Endothelial cell of umbilical vein (primary cell): ENCODE measurements at regions not wholly inside any gene's neighbourhood (a gene's known extent, or its start where the extent isn't known, plus 50 kb on each side); places are given as distances from the start of the nearest gene placed in this dataset.

Source experiments
- BruUV-seq: library from RNA; stranded (reverse); fragments of 400-500 nt; replicated peaks from 2 replicates; lab custom pipeline; 2021; lab: Mats Ljungman, UMichigan
- CTCF ChIA-PET: fragments of 300-600, 350-600 bp; sonication (Branson Sonifier 250); formaldehyde crosslinking; loops from one replicate; lab custom pipeline; 2021; ENCODE audit warnings: antibody characterized with exemption, inconsistent platforms; lab: Charles Lee
- POLR2A ChIA-PET: fragments of 300-600, 350-600 bp; sonication (Branson Sonifier 250); formaldehyde crosslinking; loops from one replicate; lab custom pipeline; 2021; ENCODE audit warnings: antibody characterized with exemption, inconsistent platforms; lab: Charles Lee
- DNase-seq: peaks from one replicate; pipeline ENCODE4 v3.0.0-alpha.2; 2011; ENCODE audit warnings: low read depth, low spot score
- FAIRE-seq: peaks from 2 replicates; lab custom pipeline; 2011; peaks lifted over from hg19 to GRCh38; lab: Jason Lieb, UNC
- H2AFZ ChIP-seq: 2 replicates; pipeline ENCODE4 v1.6.0; 2012; ENCODE audit warnings: low read depth, low read length, control low read depth, inconsistent platforms
- H3K27ac ChIP-seq: 2 replicates; pipeline ENCODE4 v1.5.1; 2011; ENCODE audit warnings: low read depth, mild to moderate bottlenecking, control low read depth, low read length, moderate library complexity; ENCODE audit not compliant: insufficient read depth
- H3K27me3 ChIP-seq, 2 experiments: 2 replicates each; pipeline versions ENCODE4 v1.6.0 to v1.6.1; 2011; ENCODE audit warnings: low read length in 2 of 2, mixed read lengths in 1 of 2; ENCODE audit not compliant: control insufficient read depth in 2 of 2, insufficient read depth in 2 of 2
- H3K36me3 ChIP-seq, 2 experiments: 2 replicates in 1 of 2; 3 replicates in 1 of 2; pipeline ENCODE4 v1.5.1; 2011; ENCODE audit warnings: low read length in 2 of 2, mild to moderate bottlenecking in 1 of 2, moderate library complexity in 1 of 2; ENCODE audit not compliant: control insufficient read depth in 2 of 2, insufficient read depth in 2 of 2; ENCODE audit errors: extremely low read depth in 1 of 2
- H3K4me1 ChIP-seq: 3 replicates; pipeline ENCODE4 v1.5.1; 2011; ENCODE audit warnings: mild to moderate bottlenecking, low read length; ENCODE audit not compliant: control insufficient read depth, insufficient read depth; ENCODE audit errors: extremely low read depth
- H3K4me2 ChIP-seq: 2 replicates; pipeline ENCODE4 v1.6.1; 2011; ENCODE audit warnings: low read length, control low read depth, mixed read lengths; ENCODE audit not compliant: insufficient read depth
- H3K4me3 ChIP-seq, 3 experiments: fragments of 200-600 bp in 1 of 3; sonication (generic), shearing (Covaris generic) in 1 of 3; replicated peaks in 1 of 3; 2 replicates each; pipeline ENCODE4 v1.5.1; 2011 to 2016; ENCODE audit warnings: control low read depth in 3 of 3, low read length in 3 of 3, mild to moderate bottlenecking in 2 of 3, inconsistent platforms in 1 of 3, low read depth in 1 of 3, moderate library complexity in 1 of 3; ENCODE audit not compliant: insufficient read depth in 1 of 3
- H3K79me2 ChIP-seq: 2 replicates; pipeline ENCODE4 v1.6.0; 2012; ENCODE audit warnings: low read length, inconsistent platforms; ENCODE audit not compliant: control insufficient read depth, insufficient read depth
- H3K9ac ChIP-seq: replicated peaks from 2 replicates; pipeline ENCODE3; 2011; ENCODE audit warnings: low read length, control low read depth; ENCODE audit not compliant: insufficient read depth; ENCODE audit errors: extremely low read depth
- H3K9me1 ChIP-seq: replicated peaks from 3 replicates; pipeline ENCODE4 v1.6.0; 2011; ENCODE audit warnings: mild to moderate bottlenecking, low read length; ENCODE audit not compliant: control insufficient read depth, insufficient read depth; ENCODE audit errors: extremely low read depth
- H3K9me3 ChIP-seq: replicated peaks from 2 replicates; pipeline ENCODE4 v1.5.1; 2012; ENCODE audit warnings: low read length, inconsistent platforms; ENCODE audit not compliant: control insufficient read depth, insufficient read depth
- H4K20me1 ChIP-seq: replicated peaks from 2 replicates; pipeline ENCODE3; 2011; ENCODE audit warnings: mild to moderate bottlenecking, low read length; ENCODE audit not compliant: control insufficient read depth, insufficient read depth; ENCODE audit errors: extremely low read depth
- FOS ChIP-seq: IDR thresholded peaks from 2 replicates; pipeline ENCODE4 v1.6.1; 2011; ENCODE audit warnings: mild to moderate bottlenecking, low read length, moderate library complexity, borderline replicate concordance; ENCODE audit not compliant: insufficient read depth
- JUN ChIP-seq: IDR thresholded peaks from 2 replicates; pipeline ENCODE4 v1.6.1; 2011; ENCODE audit warnings: borderline replicate concordance, low read depth; ENCODE audit not compliant: insufficient read length, insufficient read depth
- POLR2A ChIP-seq: IDR thresholded peaks from 2 replicates; pipeline ENCODE4 v1.6.1; 2012; ENCODE audit warnings: low read depth, mild to moderate bottlenecking, control low read depth, low read length
- dilution Hi-C: fragments of 300-500 bp; cut with MboI; formaldehyde crosslinking; loops from one replicate; pipeline ENCODE4 v1.15.0; 2019; ENCODE audit warnings: low sequenced_read_pairs; ENCODE audit not compliant: extremely low pct_ligation_motif_present
- intact Hi-C: fragments of 100-400 bp; cut with micrococcal nuclease; formaldehyde crosslinking; loops from one replicate; pipeline ENCODE4 v1.10.0; 2022
- TF ChIP-seq, protein P1 (sequence below), 2 donors: IDR thresholded peaks; 1 replicate in 1 of 2; 2 replicates in 1 of 2; pipeline ENCODE4 v1.5.1; 2011; ENCODE audit warnings: low read length in 2 of 2, mild to moderate bottlenecking in 2 of 2, moderate library complexity in 2 of 2, control low read depth in 1 of 2, inconsistent platforms in 1 of 2, low read depth in 1 of 2; ENCODE audit not compliant: insufficient read depth in 1 of 2; ENCODE audit errors: extremely low read depth in 1 of 2
- TF ChIP-seq, protein P2 (sequence below): IDR thresholded peaks from 2 replicates; pipeline ENCODE4 v1.6.1; 2011; ENCODE audit not compliant: insufficient read depth, insufficient read length

DNA sequence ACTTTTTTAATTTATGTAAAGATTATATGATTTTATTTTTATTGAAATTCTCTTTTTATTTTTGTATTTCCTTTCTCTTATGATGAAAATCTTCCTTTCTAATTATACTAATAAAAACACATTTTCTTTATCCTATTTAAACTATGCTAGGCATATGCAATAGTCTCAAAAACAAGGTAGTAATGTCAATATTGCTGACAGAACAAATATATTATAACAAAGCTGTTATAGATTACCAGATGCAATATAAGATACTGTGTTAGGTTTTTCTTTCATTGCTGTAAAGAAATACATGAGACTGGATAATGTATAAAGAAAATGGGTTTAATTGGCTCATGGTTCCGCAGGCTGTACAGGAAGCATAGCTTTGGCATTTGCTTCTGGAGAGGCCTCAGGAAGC, 631.2 kb upstream of the SOX11 start:
- intact Hi-C loops = no loop called here
- ChIA-PET POLR2A (no interaction called here), CTCF (no interaction called here)
- dilution Hi-C loops = no loop called here
- no peak for DNase-seq
- Histone ChIP-seq H3K4me2 (no peak overlapping the region), H3K9ac (no peak overlapping the region), H3K27ac (no peak overlapping the region), H3K4me1 (no peaks in the 10 kb centered on the region), H3K36me3 (no peaks in the 10 kb centered on the region), H3K27me3 (no peaks in the 10 kb centered on the region), H3K9me3 (peaks cover 2% of the 10 kb centered on the region), H3K4me3 (no peak overlapping the region), H3K79me2 (no peaks in the 10 kb centered on the region), H3K9me1 (no peaks in the 10 kb centered on the region), H4K20me1 (no peaks in the 10 kb centered on the region), H2AFZ (no peak overlapping the region)
- no TSS peak for BruUV-seq
- FAIRE-seq = no peak
- TF ChIP-seq, protein P1, sequence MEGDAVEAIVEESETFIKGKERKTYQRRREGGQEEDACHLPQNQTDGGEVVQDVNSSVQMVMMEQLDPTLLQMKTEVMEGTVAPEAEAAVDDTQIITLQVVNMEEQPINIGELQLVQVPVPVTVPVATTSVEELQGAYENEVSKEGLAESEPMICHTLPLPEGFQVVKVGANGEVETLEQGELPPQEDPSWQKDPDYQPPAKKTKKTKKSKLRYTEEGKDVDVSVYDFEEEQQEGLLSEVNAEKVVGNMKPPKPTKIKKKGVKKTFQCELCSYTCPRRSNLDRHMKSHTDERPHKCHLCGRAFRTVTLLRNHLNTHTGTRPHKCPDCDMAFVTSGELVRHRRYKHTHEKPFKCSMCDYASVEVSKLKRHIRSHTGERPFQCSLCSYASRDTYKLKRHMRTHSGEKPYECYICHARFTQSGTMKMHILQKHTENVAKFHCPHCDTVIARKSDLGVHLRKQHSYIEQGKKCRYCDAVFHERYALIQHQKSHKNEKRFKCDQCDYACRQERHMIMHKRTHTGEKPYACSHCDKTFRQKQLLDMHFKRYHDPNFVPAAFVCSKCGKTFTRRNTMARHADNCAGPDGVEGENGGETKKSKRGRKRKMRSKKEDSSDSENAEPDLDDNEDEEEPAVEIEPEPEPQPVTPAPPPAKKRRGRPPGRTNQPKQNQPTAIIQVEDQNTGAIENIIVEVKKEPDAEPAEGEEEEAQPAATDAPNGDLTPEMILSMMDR (IDR thresholded peaks at IDR 0.05; ENCODE audit: extremely low read depth in 1 of 2, insufficient read depth in 1 of 2, low read depth in 1 of 2, low read length in 2 of 2) = no peak
- TF ChIP-seq FOS (no peak), JUN (no peak), POLR2A (no peak)
- TF ChIP-seq, protein P2, sequence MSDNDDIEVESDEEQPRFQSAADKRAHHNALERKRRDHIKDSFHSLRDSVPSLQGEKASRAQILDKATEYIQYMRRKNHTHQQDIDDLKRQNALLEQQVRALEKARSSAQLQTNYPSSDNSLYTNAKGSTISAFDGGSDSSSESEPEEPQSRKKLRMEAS = no peak

DNA sequence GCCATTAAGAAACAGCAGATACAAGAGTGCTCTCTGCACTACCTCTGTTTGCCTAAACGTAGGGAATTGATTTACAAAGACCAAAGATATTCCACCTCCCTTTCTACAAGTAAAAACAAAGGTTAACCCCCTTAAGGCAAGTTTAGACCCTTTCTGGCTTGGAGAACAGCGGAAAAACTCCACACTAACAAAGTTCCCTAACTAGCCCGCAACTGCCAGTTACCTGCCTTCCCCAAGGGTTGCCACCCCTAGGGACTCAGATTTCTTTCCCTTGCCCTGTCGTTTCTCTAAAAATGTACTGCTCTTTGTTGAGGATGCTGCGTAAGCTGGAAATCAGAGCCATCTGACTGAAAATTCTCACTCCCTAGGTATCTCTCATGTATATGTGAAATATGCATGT, 627.5 kb upstream of the SOX11 start:
- no peak overlapping the region for H3K4me2 ChIP-seq
- BruUV-seq = no TSS peak
- CTCF ChIA-PET = no interaction called here
- intact Hi-C loops (no loop called here), dilution Hi-C loops (no loop called here)
- no peak overlapping the region for H2AFZ ChIP-seq
- H3K9me3 ChIP-seq = peaks cover 3% of the 10 kb centered on the region
- no peaks in the 10 kb centered on the region for H4K20me1 ChIP-seq
- H3K9ac ChIP-seq = no peak overlapping the region
- H3K9me1 ChIP-seq = no peaks in the 10 kb centered on the region
- TF ChIP-seq, protein P2 = no peak
- no peak for DNase-seq
- H3K36me3 ChIP-seq = no peaks in the 10 kb centered on the region
- POLR2A ChIA-PET = no interaction called here
- H3K27ac ChIP-seq = no peak overlapping the region
- no peaks in the 10 kb centered on the region for H3K79me2 ChIP-seq
- no peaks in the 10 kb centered on the region for H3K4me1 ChIP-seq
- no peaks in the 10 kb centered on the region for H3K27me3 ChIP-seq
- no peak overlapping the region for H3K4me3 ChIP-seq
- no peak for FAIRE-seq
